AG10803 (cell line): ENCODE measurements at regions not wholly inside any gene's neighbourhood (a gene's known extent, or its start where the extent isn't known, plus 50 kb on each side); places are given as distances from the start of the nearest gene placed in this dataset.

Experiments
- DNase-seq: peaks from one replicate; pipeline ENCODE4 v3.0.0; 2010; ENCODE audit warnings: low read depth
- H3K4me3 ChIP-seq: 2 replicates; pipeline ENCODE4 v1.5.1; 2011; ENCODE audit warnings: mild to moderate bottlenecking, low read length, control low read depth
- TF ChIP-seq, protein P1 (sequence below): conservative IDR thresholded peaks from 2 replicates; pipeline ENCODE4 v1.5.1; 2011; ENCODE audit warnings: mild to moderate bottlenecking, low read length, control low read depth, inconsistent platforms

GRCh38 chr10:108064746-108065260 is 900.3 kb upstream of the SORCS1 start:
- TF ChIP-seq, protein P1, sequence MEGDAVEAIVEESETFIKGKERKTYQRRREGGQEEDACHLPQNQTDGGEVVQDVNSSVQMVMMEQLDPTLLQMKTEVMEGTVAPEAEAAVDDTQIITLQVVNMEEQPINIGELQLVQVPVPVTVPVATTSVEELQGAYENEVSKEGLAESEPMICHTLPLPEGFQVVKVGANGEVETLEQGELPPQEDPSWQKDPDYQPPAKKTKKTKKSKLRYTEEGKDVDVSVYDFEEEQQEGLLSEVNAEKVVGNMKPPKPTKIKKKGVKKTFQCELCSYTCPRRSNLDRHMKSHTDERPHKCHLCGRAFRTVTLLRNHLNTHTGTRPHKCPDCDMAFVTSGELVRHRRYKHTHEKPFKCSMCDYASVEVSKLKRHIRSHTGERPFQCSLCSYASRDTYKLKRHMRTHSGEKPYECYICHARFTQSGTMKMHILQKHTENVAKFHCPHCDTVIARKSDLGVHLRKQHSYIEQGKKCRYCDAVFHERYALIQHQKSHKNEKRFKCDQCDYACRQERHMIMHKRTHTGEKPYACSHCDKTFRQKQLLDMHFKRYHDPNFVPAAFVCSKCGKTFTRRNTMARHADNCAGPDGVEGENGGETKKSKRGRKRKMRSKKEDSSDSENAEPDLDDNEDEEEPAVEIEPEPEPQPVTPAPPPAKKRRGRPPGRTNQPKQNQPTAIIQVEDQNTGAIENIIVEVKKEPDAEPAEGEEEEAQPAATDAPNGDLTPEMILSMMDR = no peak
- no peak overlapping the region for H3K4me3 ChIP-seq
- DNase-seq = no peak

GRCh38 chr10:108060246-108060645 is 895.7 kb upstream of the SORCS1 start:
- TF ChIP-seq, protein P1 = no peak
- no peak for DNase-seq
- no peak overlapping the region for H3K4me3 ChIP-seq

DNA sequence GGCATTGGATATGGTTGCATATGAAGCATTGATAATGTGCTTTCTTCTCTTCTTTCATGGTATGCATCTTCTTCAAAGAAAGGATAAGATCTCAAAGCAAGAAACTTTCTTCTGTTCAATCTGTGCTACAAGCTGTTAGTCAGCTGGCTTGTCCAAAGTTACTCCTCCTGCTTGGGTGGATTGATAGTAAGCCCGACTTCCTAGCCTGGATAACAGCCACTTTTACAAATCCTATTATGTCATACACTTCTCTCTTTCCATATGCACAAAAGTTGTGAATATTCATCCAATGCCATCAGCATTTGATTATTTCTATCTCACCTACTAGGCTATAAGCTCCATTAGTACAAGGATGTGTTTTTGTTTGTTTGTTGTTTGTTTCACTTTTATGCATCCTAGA is 891.0 kb upstream of the SORCS1 start:
- no peak overlapping the region for H3K4me3 ChIP-seq
- TF ChIP-seq, protein P1 = no peak
- DNase-seq = peak; percentile 2

DNA sequence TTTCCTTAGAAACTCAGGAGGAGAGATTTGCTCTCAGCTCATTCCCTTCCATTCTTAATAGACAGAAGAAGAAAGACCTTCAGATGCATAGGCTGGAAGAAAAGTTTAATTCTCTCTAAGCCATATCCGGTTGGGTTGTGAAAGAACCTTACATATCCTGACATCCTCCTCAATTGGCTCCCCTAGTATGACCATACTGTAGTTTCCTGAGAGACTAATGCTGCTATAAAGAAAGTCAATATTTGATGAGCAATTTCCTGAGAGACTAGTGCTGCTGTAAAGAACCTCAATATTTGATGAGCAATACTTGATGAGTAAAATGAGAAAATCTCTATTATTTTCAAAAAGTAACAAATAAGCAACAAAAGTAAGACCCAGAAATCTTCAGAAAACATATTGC is 888.5 kb upstream of the SORCS1 start:
- H3K4me3 ChIP-seq = no peak overlapping the region
- TF ChIP-seq, protein P1 = no peak
- peak; percentile 31 for DNase-seq

GRCh38 chr10:108051218-108051617 is 886.7 kb upstream of the SORCS1 start:
- TF ChIP-seq, protein P1 = no peak
- H3K4me3 ChIP-seq = no peak overlapping the region
- DNase-seq = no peak

- no peak for DNase-seq
- TF ChIP-seq, protein P1 = no peak
- H3K4me3 ChIP-seq = no peak overlapping the region
These were observed 886.1 kb upstream of the SORCS1 start for GRCh38 chr10:108050626-108051025.

DNA sequence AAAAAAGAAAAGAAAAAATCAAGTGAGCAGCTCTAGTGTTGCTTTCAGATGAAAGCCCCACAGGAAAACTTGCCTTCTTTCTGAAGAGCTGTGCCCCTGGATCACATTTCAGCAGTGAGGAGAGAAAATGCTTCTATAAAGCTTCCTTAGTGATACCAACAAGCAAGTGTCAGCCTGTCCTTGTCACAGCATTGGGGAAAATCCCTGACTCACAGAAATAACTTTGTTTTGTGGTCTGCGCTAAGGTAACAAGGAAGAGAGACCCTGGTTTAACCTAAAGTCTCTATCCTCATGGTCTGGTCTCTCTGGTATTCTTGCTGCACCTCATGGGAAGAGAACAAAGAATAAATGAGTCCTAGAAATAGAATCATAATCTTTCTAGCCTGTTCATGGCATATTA is 885.2 kb upstream of the SORCS1 start:
- TF ChIP-seq, protein P1 = no peak

More for the DNA sequence above, 885.2 kb upstream of the SORCS1 start:
- H3K4me3 ChIP-seq = no peak overlapping the region
- DNase-seq = no peak
